Liver (tissue), 3 donors: ENCODE measurements at regions not wholly inside any gene's neighbourhood (a gene's known extent, or its start where the extent isn't known, plus 50 kb on each side); places are given as distances from the start of the nearest gene placed in this dataset.

Experiments used
- CTCF ChIP-seq: fragments of 150-350 bp; IDR thresholded peaks from 2 replicates; pipeline ENCODE4 v1.5.1; 2017; ENCODE audit warnings: improper control_type of control experiment, low read depth, low read length; ENCODE audit not compliant: missing input control
- FOXA1 ChIP-seq: IDR thresholded peaks from 2 replicates; pipeline ENCODE4 v1.6.1; 2016; ENCODE audit warnings: antibody characterized with exemption
- FOXA2 ChIP-seq: IDR thresholded peaks from 2 replicates; pipeline ENCODE4 v1.6.1; 2016; ENCODE audit warnings: antibody characterized with exemption
- JUND ChIP-seq, 2 donors: IDR thresholded peaks; 2 replicates each; pipeline ENCODE4 v1.6.1; 2016; ENCODE audit warnings: antibody characterized with exemption in 2 of 2
- MAX ChIP-seq: IDR thresholded peaks from 2 replicates; pipeline ENCODE4 v1.6.1; 2016; ENCODE audit warnings: antibody characterized with exemption
- RAD21 ChIP-seq, 2 donors: IDR thresholded peaks; 2 replicates each; pipeline ENCODE4 v1.6.1; 2016; ENCODE audit warnings: antibody characterized with exemption in 2 of 2, mild to moderate bottlenecking in 2 of 2
- SP1 ChIP-seq: IDR thresholded peaks from 2 replicates; pipeline ENCODE4 v1.6.1; 2018; ENCODE audit warnings: antibody characterized with exemption, mild to moderate bottlenecking
- TAF1 ChIP-seq: conservative IDR thresholded peaks from 2 replicates; pipeline ENCODE4 v1.6.1; 2016; ENCODE audit warnings: antibody characterized with exemption, mild to moderate bottlenecking
- donor health status: healthy.
- donor health status: healthy.

- TF ChIP-seq FOXA2 (no peak), CTCF (no peak), JUND (IDR thresholded peaks at IDR 0.05) (no peak), FOXA1 (no peak), TAF1 (no peak), SP1 (no peak), MAX (no peak), RAD21 (IDR thresholded peaks at IDR 0.05) (no peak)
These were observed 200.9 kb upstream of the HS3ST5 start for GRCh38 chr6:114543696-114544095.
